ENCODE measurements at regions not wholly inside any gene's neighbourhood (a gene's known extent, or its start where the extent isn't known, plus 50 kb on each side); places are given as distances from the start of the nearest gene placed in this dataset.

DNA sequence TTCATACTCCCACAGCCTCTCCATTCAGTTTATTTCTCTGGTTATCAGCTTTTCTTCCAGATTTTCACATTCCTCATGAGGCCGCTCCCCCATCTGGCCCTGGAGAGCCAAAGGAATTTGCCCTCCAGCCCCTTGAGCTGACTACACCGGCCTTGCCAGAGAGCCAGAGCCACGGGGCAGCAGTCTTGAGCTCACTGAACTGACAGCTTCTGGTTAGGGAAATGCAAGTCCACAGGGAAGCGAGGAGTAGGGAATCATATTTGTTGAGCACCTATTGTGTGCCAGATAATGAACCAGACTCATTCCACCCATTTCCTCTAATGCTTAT lies 102.4 kb downstream of the ABCC12 start:
- H4K20me1 ChIP-seq (ENCODE audit: insufficient read depth, low read length) = no peaks in the 10 kb centered on the region
- FAIRE-seq (no peak), ATAC-seq (no peak), DNase-seq (ENCODE audit: low spot score) (no peak)
- no peaks in the 10 kb centered on the region for H3K79me2 ChIP-seq (ENCODE audit: insufficient read depth, low read length)
- peaks cover 0 to 23% of the 10 kb centered on the region in 2 experiments; a peak in 4 of 5 replicates for H3K27me3 ChIP-seq (ENCODE audit: control insufficient read depth in 1 of 2, insufficient read depth in 2 of 2, low read length in 2 of 2)
- H3K4me3 ChIP-seq (replicated peaks in 1 of 3; ENCODE audit: insufficient read depth in 1 of 3, low read depth in 2 of 3, low read length in 3 of 3) = no peak overlapping the region
- WGBS (ENCODE audit: low lambda C conversion rate) = 3% methylated on average over 4 of the region's 4 CpGs
- ChIA-PET CTCF (ENCODE audit: low intra/inter-chr PET ratio, low total read pairs) (no interaction called here), POLR2A (no interaction called here)
- in situ Hi-C loops (cut with HindIII; ENCODE audit: extremely low pct_ligation_motif_present, low pct_unique_long_range_greater_than_20kb) (loop anchor here (10.0 kb wide), 1 partner anchor 909 kb away; the partner anchor contains the start of gene NETO2), intact Hi-C loops (cut with micrococcal nuclease; ENCODE audit: unreplicated experiment) (no loop called here)
- TF ChIP-seq, protein P1, sequence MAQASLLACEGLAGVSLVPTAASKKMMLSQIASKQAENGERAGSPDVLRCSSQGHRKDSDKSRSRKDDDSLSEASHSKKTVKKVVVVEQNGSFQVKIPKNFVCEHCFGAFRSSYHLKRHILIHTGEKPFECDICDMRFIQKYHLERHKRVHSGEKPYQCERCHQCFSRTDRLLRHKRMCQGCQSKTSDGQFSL (CRISPR knock-in tag; IDR thresholded peaks at IDR 0.05) = no peak
- TF ChIP-seq SIX4 (CRISPR knock-in tag; IDR thresholded peaks at IDR 0.05) = no peak
- TF ChIP-seq HNF4A (CRISPR knock-in tag; IDR thresholded peaks at IDR 0.05) = no peak
- no peak for TF ChIP-seq BHLHE40 (IDR thresholded peaks at IDR 0.05; ENCODE audit: low read length)
- TF ChIP-seq DMAP1 (CRISPR knock-in tag; IDR thresholded peaks at IDR 0.05) = no peak
- TF ChIP-seq ZNF674 (CRISPR knock-in tag; IDR thresholded peaks at IDR 0.05; ENCODE audit: low read depth) = no peak
- no peak for TF ChIP-seq ZSCAN29 (CRISPR knock-in tag; conservative IDR thresholded peaks at IDR 0.05)
- TF ChIP-seq ZNF441 (CRISPR knock-in tag; IDR thresholded peaks at IDR 0.05; ENCODE audit: borderline replicate concordance) = no peak
- TF ChIP-seq, protein P2, sequence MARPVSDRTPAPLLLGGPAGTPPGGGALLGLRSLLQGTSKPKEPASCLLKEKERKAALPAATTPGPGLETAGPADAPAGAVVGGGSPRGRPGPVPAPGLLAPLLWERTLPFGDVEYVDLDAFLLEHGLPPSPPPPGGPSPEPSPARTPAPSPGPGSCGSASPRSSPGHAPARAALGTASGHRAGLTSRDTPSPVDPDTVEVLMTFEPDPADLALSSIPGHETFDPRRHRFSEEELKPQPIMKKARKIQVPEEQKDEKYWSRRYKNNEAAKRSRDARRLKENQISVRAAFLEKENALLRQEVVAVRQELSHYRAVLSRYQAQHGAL (CRISPR knock-in tag; IDR thresholded peaks at IDR 0.05; ENCODE audit: not compliant biosample characterization) = no peak
- TF ChIP-seq, protein P3, sequence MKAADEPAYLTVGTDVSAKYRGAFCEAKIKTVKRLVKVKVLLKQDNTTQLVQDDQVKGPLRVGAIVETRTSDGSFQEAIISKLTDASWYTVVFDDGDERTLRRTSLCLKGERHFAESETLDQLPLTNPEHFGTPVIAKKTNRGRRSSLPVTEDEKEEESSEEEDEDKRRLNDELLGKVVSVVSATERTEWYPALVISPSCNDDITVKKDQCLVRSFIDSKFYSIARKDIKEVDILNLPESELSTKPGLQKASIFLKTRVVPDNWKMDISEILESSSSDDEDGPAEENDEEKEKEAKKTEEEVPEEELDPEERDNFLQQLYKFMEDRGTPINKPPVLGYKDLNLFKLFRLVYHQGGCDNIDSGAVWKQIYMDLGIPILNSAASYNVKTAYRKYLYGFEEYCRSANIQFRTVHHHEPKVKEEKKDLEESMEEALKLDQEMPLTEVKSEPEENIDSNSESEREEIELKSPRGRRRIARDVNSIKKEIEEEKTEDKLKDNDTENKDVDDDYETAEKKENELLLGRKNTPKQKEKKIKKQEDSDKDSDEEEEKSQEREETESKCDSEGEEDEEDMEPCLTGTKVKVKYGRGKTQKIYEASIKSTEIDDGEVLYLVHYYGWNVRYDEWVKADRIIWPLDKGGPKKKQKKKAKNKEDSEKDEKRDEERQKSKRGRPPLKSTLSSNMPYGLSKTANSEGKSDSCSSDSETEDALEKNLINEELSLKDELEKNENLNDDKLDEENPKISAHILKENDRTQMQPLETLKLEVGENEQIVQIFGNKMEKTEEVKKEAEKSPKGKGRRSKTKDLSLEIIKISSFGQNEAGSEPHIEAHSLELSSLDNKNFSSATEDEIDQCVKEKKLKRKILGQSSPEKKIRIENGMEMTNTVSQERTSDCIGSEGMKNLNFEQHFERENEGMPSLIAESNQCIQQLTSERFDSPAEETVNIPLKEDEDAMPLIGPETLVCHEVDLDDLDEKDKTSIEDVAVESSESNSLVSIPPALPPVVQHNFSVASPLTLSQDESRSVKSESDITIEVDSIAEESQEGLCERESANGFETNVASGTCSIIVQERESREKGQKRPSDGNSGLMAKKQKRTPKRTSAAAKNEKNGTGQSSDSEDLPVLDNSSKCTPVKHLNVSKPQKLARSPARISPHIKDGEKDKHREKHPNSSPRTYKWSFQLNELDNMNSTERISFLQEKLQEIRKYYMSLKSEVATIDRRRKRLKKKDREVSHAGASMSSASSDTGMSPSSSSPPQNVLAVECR (CRISPR knock-in tag; IDR thresholded peaks at IDR 0.05; ENCODE audit: borderline replicate concordance) = no peak
- TF ChIP-seq CENPX (CRISPR knock-in tag; IDR thresholded peaks at IDR 0.05) = no peak
- TF ChIP-seq, protein P4, sequence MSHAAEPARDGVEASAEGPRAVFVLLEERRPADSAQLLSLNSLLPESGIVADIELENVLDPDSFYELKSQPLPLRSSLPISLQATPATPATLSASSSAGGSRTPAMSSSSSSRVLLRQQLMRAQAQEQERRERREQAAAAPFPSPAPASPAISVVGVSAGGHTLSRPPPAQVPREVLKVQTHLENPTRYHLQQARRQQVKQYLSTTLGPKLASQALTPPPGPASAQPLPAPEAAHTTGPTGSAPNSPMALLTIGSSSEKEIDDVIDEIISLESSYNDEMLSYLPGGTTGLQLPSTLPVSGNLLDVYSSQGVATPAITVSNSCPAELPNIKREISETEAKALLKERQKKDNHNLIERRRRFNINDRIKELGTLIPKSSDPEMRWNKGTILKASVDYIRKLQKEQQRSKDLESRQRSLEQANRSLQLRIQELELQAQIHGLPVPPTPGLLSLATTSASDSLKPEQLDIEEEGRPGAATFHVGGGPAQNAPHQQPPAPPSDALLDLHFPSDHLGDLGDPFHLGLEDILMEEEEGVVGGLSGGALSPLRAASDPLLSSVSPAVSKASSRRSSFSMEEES (CRISPR knock-in tag; IDR thresholded peaks at IDR 0.05) = no peak
- TF ChIP-seq, protein P5, sequence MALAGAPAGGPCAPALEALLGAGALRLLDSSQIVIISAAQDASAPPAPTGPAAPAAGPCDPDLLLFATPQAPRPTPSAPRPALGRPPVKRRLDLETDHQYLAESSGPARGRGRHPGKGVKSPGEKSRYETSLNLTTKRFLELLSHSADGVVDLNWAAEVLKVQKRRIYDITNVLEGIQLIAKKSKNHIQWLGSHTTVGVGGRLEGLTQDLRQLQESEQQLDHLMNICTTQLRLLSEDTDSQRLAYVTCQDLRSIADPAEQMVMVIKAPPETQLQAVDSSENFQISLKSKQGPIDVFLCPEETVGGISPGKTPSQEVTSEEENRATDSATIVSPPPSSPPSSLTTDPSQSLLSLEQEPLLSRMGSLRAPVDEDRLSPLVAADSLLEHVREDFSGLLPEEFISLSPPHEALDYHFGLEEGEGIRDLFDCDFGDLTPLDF (CRISPR knock-in tag; IDR thresholded peaks at IDR 0.05) = no peak
- H3K4me2 ChIP-seq (ENCODE audit: low read depth, low read length) = no peak overlapping the region
- 0 out of 2 replicates have a peak, but pooled peaks cover 8% of the 10 kb centered on the region for H3K4me1 ChIP-seq (ENCODE audit: insufficient read depth, low read length)
- no peak overlapping the region for H3K9ac ChIP-seq (ENCODE audit: insufficient read depth, low read depth, low read length)
- BruUV-seq (replicated peaks) = no TSS peak
- H3K9me3 ChIP-seq (ENCODE audit: low read length) = no peaks in the 10 kb centered on the region
- H3K36me3 ChIP-seq (replicated peaks in 1 of 2; ENCODE audit: control insufficient read depth in 1 of 2, insufficient read depth in 2 of 2, low read length in 2 of 2) = no peaks in the 10 kb centered on the region
- H3K27ac ChIP-seq (ENCODE audit: extremely low read length, insufficient read depth, low read length) = no peak overlapping the region
- no peak overlapping the region for H2AFZ ChIP-seq (ENCODE audit: low read length)
